Cardiac fibroblast (primary cell): ENCODE measurements at regions not wholly inside any gene's neighbourhood (a gene's known extent, or its start where the extent isn't known, plus 50 kb on each side); places are given as distances from the start of the nearest gene placed in this dataset.

Experiments used
- DNase-seq, 2 donors: peaks; one replicate each; pipeline versions ENCODE4 v3.0.0 to v3.0.0-alpha.2; 2010; ENCODE audit warnings: low read depth in 2 of 2
- H3K4me3 ChIP-seq, 2 donors: replicated peaks in 1 of 2; 1 replicate in 1 of 2; 2 replicates in 1 of 2; pipeline ENCODE4 v1.5.1; 2011; ENCODE audit warnings: low read depth in 2 of 2, low read length in 2 of 2, mild to moderate bottlenecking in 2 of 2, moderate library complexity in 1 of 2
- TF ChIP-seq, protein P1 (sequence below): IDR thresholded peaks from one replicate; pipeline ENCODE4 v1.5.1; 2011; ENCODE audit warnings: low read depth, mild to moderate bottlenecking, low read length, inconsistent platforms

DNA sequence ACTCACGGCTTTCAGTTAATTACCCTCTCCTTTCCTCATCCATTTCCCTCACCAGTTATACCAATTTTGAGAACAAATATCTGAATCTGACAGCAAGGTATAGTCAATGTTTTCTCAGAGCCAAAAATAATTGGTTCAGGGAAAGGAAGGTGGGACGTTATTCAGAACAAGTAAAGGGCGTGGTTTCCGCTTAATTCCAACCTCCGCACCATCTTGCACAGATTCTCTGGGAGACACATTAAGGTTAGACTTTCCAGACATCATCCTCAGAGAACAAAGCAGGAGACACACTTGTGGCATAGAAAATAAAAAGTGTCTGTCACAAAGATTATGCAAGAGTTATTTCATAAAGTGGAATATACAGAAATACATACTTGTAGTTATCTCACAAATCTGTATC lies 441.2 kb downstream of the IRX1 start:
- DNase-seq = no peak
- TF ChIP-seq, protein P1, sequence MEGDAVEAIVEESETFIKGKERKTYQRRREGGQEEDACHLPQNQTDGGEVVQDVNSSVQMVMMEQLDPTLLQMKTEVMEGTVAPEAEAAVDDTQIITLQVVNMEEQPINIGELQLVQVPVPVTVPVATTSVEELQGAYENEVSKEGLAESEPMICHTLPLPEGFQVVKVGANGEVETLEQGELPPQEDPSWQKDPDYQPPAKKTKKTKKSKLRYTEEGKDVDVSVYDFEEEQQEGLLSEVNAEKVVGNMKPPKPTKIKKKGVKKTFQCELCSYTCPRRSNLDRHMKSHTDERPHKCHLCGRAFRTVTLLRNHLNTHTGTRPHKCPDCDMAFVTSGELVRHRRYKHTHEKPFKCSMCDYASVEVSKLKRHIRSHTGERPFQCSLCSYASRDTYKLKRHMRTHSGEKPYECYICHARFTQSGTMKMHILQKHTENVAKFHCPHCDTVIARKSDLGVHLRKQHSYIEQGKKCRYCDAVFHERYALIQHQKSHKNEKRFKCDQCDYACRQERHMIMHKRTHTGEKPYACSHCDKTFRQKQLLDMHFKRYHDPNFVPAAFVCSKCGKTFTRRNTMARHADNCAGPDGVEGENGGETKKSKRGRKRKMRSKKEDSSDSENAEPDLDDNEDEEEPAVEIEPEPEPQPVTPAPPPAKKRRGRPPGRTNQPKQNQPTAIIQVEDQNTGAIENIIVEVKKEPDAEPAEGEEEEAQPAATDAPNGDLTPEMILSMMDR = no peak
- H3K4me3 ChIP-seq = no peak overlapping the region

DNA sequence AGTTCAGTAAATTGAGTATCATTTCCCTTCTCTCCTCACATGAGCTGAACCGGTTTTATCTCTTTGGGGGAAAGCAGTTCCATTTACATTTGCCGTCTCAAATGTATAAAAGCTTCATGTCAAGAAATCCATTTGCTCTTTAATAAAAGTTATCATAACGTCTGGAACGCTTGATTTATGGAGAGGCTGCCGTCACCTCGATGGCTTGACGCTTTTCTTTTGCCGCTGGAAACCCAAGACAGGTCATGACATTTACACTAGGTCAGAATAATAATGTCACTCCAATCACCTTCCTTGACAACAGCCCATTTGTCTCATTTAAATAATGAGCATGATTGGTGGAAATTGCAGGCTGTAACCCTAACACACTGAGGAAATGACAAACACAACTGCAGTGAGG lies 443.4 kb downstream of the IRX1 start:
- DNase-seq = no peak
- H3K4me3 ChIP-seq = no peak overlapping the region
- TF ChIP-seq, protein P1 = no peak

DNA sequence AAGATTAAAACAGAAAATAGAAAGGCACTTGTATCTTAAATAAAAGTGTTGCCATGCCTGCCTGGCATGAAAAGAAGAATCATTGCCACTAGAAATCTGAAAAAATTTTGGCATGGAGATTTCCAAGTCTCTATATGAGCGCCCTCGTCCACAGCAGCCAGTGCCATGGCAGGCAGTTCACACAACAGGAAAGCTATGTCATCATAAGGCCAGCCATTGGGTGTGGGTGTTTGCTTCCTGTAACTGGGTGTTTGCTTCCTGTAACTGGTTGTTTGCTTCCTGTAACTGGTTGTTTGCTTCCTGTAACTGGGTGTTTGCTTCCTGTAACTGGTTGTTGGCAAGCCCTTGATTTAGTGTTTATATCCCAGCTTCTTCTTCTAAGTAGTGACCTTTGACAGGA lies 446.7 kb downstream of the IRX1 start:
- no peak overlapping the region for H3K4me3 ChIP-seq
- TF ChIP-seq, protein P1 = no peak
- DNase-seq = no peak

DNA sequence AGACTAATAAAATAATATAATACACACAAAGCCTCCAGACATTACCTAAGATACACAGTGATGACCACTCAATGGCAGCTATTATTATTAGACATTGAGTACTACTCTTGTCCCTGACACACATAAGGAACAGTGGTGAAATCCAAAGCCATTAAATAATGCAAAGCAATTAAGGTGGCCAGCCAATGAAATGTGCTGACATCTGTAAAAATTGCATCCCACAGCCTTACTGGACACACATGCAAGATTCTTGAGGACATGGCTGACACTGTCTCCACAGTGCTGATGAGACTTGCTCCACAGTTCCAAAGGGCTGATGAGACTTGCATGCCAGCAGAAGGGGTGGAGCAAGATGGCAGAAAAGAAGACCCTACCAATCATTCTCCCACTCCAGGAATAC lies 447.5 kb downstream of the IRX1 start:
- H3K4me3 ChIP-seq = no peak overlapping the region
- DNase-seq = no peak
- TF ChIP-seq, protein P1 = no peak

DNA sequence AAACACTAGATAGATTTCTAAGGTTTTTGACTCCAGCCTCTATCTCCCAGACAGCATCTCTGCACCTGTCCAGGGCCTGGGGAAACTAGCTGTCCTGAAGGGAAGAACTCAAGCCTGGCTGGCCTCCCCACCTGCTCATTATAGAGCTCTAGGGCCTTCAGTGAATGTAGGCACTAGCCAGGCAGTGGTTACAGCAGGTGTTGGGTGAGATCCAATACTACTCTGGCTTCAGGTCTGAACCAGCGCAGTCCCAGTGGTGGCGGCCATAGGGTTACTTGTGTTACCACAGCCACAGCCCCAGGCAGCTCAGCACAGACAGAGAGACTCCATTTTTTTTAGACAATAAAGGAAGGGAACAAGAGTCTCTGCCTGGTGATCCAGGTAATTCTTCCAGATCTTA lies 449.2 kb downstream of the IRX1 start:
- H3K4me3 ChIP-seq = no peak overlapping the region
- TF ChIP-seq, protein P1 = no peak
- no peak for DNase-seq

DNA sequence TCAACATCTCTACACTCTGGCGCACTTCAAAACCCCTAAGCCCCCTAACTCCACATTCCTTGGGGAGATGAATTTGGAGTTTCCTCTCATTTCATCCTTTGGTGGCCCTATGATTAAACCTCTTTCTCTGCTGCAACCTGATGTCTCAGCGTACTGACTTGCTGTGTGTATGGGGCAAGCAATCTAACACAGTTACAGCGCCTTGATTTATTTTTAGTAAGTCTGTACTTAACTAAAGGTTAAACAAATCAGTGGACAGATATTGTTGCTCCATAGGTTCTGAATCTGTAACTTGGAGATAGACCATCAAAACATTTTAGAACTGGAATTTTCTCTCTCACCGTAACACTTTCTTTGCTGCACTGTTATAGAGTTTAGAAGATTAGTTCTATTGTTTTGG lies 452.8 kb downstream of the IRX1 start:
- DNase-seq = no peak
- H3K4me3 ChIP-seq = no peak overlapping the region
- TF ChIP-seq, protein P1 = no peak

DNA sequence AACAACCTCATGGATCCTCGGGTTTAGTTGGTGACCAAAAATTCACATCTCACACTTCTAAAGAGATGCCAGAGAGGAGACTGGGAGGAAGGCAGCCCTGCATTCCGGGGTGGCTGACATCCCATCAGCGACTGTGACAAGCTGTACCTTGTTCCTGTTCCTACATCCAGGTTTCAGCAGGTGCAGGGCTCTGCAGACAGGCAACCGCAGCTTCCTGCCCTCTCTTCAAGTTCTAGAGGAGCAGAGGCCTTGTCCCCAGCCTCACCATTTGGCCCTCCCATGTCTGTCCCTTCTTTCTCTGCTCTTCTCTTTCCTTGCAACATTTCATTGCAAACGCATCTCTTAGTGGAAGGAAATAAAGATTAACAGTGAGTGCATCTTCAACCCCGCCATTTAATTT lies 454.6 kb downstream of the IRX1 start:
- TF ChIP-seq, protein P1 = no peak

More for the DNA sequence above, 454.6 kb downstream of the IRX1 start:
- no peak for DNase-seq
- no peak overlapping the region for H3K4me3 ChIP-seq
